ENCODE measurements at regions not wholly inside any gene's neighbourhood (a gene's known extent, or its start where the extent isn't known, plus 50 kb on each side); places are given as distances from the start of the nearest gene placed in this dataset.
"Not testable (repeated sequence)": the region's sequence is repeated elsewhere in the genome, so short reads cannot be mapped to it uniquely, and the experiment has no call there.

- Histone ChIP-seq H3K9me3 (no peaks in the 10 kb centered on the region), H3K27ac (no peak overlapping the region), H3K27me3 (no peaks in the 10 kb centered on the region), H3K36me3 (no peaks in the 10 kb centered on the region), H3K4me3 (no peak overlapping the region), H3K4me1 (no peaks in the 10 kb centered on the region)
- DNase-seq (ENCODE audit: low spot score in 2 of 2) = no peak
- intact Hi-C loops (cut with DNase I) = no loop called here
- no peak for TF ChIP-seq CTCF (IDR thresholded peaks at IDR 0.05)
Measured at GRCh38 chrX:139332441-139332840, 198.1 kb upstream of the F9 start.

GRCh38 chrX:139327355-139327754 lies 203.2 kb upstream of the F9 start:
- no peak for TF ChIP-seq CTCF (IDR thresholded peaks at IDR 0.05)
- intact Hi-C loops (cut with DNase I) = no loop called here
- H3K27ac ChIP-seq = no peak overlapping the region
- no peaks in the 10 kb centered on the region for H3K9me3 ChIP-seq
- no peaks in the 10 kb centered on the region for H3K36me3 ChIP-seq
- H3K4me1 ChIP-seq = no peaks in the 10 kb centered on the region
- no peaks in the 10 kb centered on the region for H3K27me3 ChIP-seq
- DNase-seq (ENCODE audit: low spot score in 2 of 2) = no peak
- no peak overlapping the region for H3K4me3 ChIP-seq

GRCh38 chrX:139324756-139325155 lies 205.8 kb upstream of the F9 start:
- H3K27ac ChIP-seq = no peak overlapping the region
- H3K4me1 ChIP-seq = no peaks in the 10 kb centered on the region
- H3K4me3 ChIP-seq = no peak overlapping the region
- intact Hi-C loops (cut with DNase I) = no loop called here
- no peak for TF ChIP-seq CTCF (IDR thresholded peaks at IDR 0.05)
- no peak for DNase-seq (ENCODE audit: low spot score in 2 of 2)
- H3K9me3 ChIP-seq = no peaks in the 10 kb centered on the region
- H3K27me3 ChIP-seq = no peaks in the 10 kb centered on the region
- no peaks in the 10 kb centered on the region for H3K36me3 ChIP-seq

GRCh38 chrX:139320661-139321354 lies 209.7 kb upstream of the F9 start:
- intact Hi-C loops (cut with DNase I); H3K9me3 ChIP-seq; H3K4me3 ChIP-seq; H3K27me3 ChIP-seq; H3K27ac ChIP-seq; H3K4me1 ChIP-seq; H3K36me3 ChIP-seq; DNase-seq (ENCODE audit: low spot score in 2 of 2): not testable (repeated sequence)

GRCh38 chrX:139306675-139307074 lies 223.9 kb upstream of the F9 start:
- intact Hi-C loops (cut with DNase I); H3K4me3 ChIP-seq; H3K27me3 ChIP-seq; DNase-seq (ENCODE audit: low spot score in 2 of 2); H3K4me1 ChIP-seq; H3K9me3 ChIP-seq; H3K27ac ChIP-seq; H3K36me3 ChIP-seq: not testable (repeated sequence)

- Histone ChIP-seq H3K4me3 (no peak overlapping the region), H3K36me3 (no peaks in the 10 kb centered on the region), H3K9me3 (peaks cover 0 to 3% of the 10 kb centered on the region in 2 donors), H3K4me1 (no peaks in the 10 kb centered on the region), H3K27ac (no peak overlapping the region), H3K27me3 (no peaks in the 10 kb centered on the region)
- intact Hi-C loops (cut with DNase I) = no loop called here
- DNase-seq (ENCODE audit: low spot score in 2 of 2) = no peak
- no peak for TF ChIP-seq CTCF (IDR thresholded peaks at IDR 0.05)
Measured at GRCh38 chrX:139304471-139304870, 226.1 kb upstream of the F9 start.

GRCh38 chrX:139299309-139299708 lies 231.2 kb upstream of the F9 start:
- no peaks in the 10 kb centered on the region for H3K27me3 ChIP-seq
- no peaks in the 10 kb centered on the region for H3K9me3 ChIP-seq
- no peak overlapping the region for H3K4me3 ChIP-seq
- intact Hi-C loops (cut with DNase I) = no loop called here
- no peak for DNase-seq (ENCODE audit: low spot score in 2 of 2)
- H3K4me1 ChIP-seq = no peaks in the 10 kb centered on the region
- H3K27ac ChIP-seq = no peak overlapping the region
- TF ChIP-seq CTCF (IDR thresholded peaks at IDR 0.05) = no peak
- no peaks in the 10 kb centered on the region for H3K36me3 ChIP-seq
